B cell (primary cell): ENCODE measurements at regions not wholly inside any gene's neighbourhood (a gene's known extent, or its start where the extent isn't known, plus 50 kb on each side); places are given as distances from the start of the nearest gene placed in this dataset.
"Not testable (repeated sequence)": the region's sequence is repeated elsewhere in the genome, so short reads cannot be mapped to it uniquely, and the experiment has no call there.

Experiments
- ATAC-seq: fragments of 200-7000 bp; cut with Tn5 transposase; one replicate; pipeline ENCODE4 v1.10.0; 2021; ENCODE audit warnings: low read depth, mild to moderate bottlenecking, moderate number of reproducible peaks, moderate library complexity
- CTCF ChIA-PET: fragments of 350-600 bp; sonication (Branson Sonifier 250); formaldehyde crosslinking; loops from one replicate; lab custom pipeline; 2021; ENCODE audit warnings: antibody characterized with exemption, inconsistent platforms; lab: Charles Lee
- POLR2A ChIA-PET: fragments of 350-600 bp; sonication (Branson Sonifier 250); formaldehyde crosslinking; loops from one replicate; lab custom pipeline; 2021; ENCODE audit warnings: antibody characterized with exemption; lab: Charles Lee
- DNase-seq: peaks from one replicate; pipeline ENCODE4 v3.0.0; 2013
- H2AFZ ChIP-seq: 2 replicates; pipeline ENCODE4 v1.6.1; 2012; ENCODE audit warnings: mild to moderate bottlenecking, low read depth, low read length; ENCODE audit not compliant: insufficient read depth, poor library complexity, severe bottlenecking
- H3K27ac ChIP-seq, 2 donors: 1 replicate in 1 of 2; 2 replicates in 1 of 2; pipeline ENCODE4 v1.5.1; 2012 to 2013; ENCODE audit warnings: low read length in 2 of 2, mild to moderate bottlenecking in 2 of 2, moderate library complexity in 1 of 2
- H3K27me3 ChIP-seq, 4 experiments: fragments of 200-600 bp in 1 of 4; sonication (generic) in 1 of 4; replicated peaks in 1 of 4; 1 replicate in 2 of 4; 2 replicates in 2 of 4; pipeline versions ENCODE4 v1.6.1 to v1.7.0; 2013 to 2016; ENCODE audit warnings: low read length in 3 of 4, mild to moderate bottlenecking in 2 of 4, mixed read lengths in 1 of 4, moderate library complexity in 1 of 4; ENCODE audit not compliant: insufficient read depth in 4 of 4, control insufficient read depth in 3 of 4; ENCODE audit errors: control extremely low read depth in 1 of 4
- H3K36me3 ChIP-seq, 2 experiments: replicated peaks in 1 of 2; 1 replicate in 1 of 2; 2 replicates in 1 of 2; pipeline versions ENCODE4 v1.6.1 to v1.7.1; 2013; ENCODE audit warnings: low read length in 1 of 2; ENCODE audit not compliant: insufficient read depth in 2 of 2, control insufficient read depth in 1 of 2; ENCODE audit errors: control extremely low read depth in 1 of 2, extremely low read depth in 1 of 2
- H3K4me1 ChIP-seq, 2 donors: fragments of 200-600 bp in 1 of 2; sonication (generic) in 1 of 2; 1 replicate in 1 of 2; 2 replicates in 1 of 2; pipeline versions ENCODE4 v1.5.1 to v1.6.1; 2013 to 2017; ENCODE audit warnings: low read length in 2 of 2; ENCODE audit not compliant: control insufficient read depth in 2 of 2, insufficient read depth in 2 of 2
- H3K4me2 ChIP-seq: replicated peaks from 2 replicates; pipeline ENCODE3; 2012; ENCODE audit warnings: mild to moderate bottlenecking, low read depth, low read length; ENCODE audit not compliant: poor library complexity, severe bottlenecking
- H3K4me3 ChIP-seq, 5 experiments: fragments of 200-600 bp in 1 of 5; sonication (generic) in 1 of 5; 1 replicate in 3 of 5; 2 replicates in 2 of 5; pipeline versions ENCODE4 v1.5.1 to v1.7.0; 2011 to 2016; ENCODE audit warnings: low read length in 4 of 5, mild to moderate bottlenecking in 4 of 5, low read depth in 2 of 5, control low read depth in 1 of 5, moderate library complexity in 1 of 5; ENCODE audit not compliant: insufficient read depth in 1 of 5; ENCODE audit errors: control extremely low read depth in 1 of 5, extremely low read depth in 1 of 5
- H3K79me2 ChIP-seq: fragments of 200-600 bp; sonication (generic); one replicate; pipeline ENCODE4 v1.6.0; 2016; ENCODE audit warnings: low read length; ENCODE audit not compliant: control insufficient read depth, insufficient read depth
- H3K9ac ChIP-seq: fragments of 200-600 bp; sonication (generic); 2 replicates; pipeline ENCODE4 v1.6.1; 2017; ENCODE audit warnings: mild to moderate bottlenecking, low read length, moderate library complexity
- H3K9me3 ChIP-seq, 3 donors: one replicate each; pipeline versions ENCODE4 v1.6.1 to v1.7.1; 2013; ENCODE audit warnings: low read length in 2 of 3; ENCODE audit not compliant: control insufficient read depth in 2 of 3, insufficient read depth in 1 of 3; ENCODE audit errors: control extremely low read depth in 1 of 3
- H4K20me1 ChIP-seq: 2 replicates; pipeline ENCODE4 v1.6.0; 2012; ENCODE audit warnings: mild to moderate bottlenecking, low read length; ENCODE audit not compliant: insufficient read depth, control insufficient read depth, poor library complexity, severe bottlenecking
- H3K27ac Mint-ChIP-seq: one replicate; pipeline ENCODE4 v1.8.0; 2021; ENCODE audit warnings: mixed read lengths
- H3K27me3 Mint-ChIP-seq: one replicate; pipeline ENCODE4 v1.8.0; 2021; ENCODE audit warnings: mixed read lengths
- H3K4me1 Mint-ChIP-seq: one replicate; pipeline ENCODE4 v1.8.0; 2021; ENCODE audit warnings: mixed read lengths
- H3K4me3 Mint-ChIP-seq: one replicate; pipeline ENCODE4 v1.8.0; 2021; ENCODE audit warnings: mixed read lengths
- H3K9me3 Mint-ChIP-seq: one replicate; pipeline ENCODE4 v1.8.0; 2022; ENCODE audit warnings: mixed read lengths; ENCODE audit not compliant: insufficient read depth
- EZH2 ChIP-seq: IDR thresholded peaks from 2 replicates; pipeline ENCODE4 v1.6.1; 2012; ENCODE audit warnings: borderline replicate concordance, low read depth, mild to moderate bottlenecking, moderate library complexity, low read length; ENCODE audit not compliant: insufficient read depth, poor library complexity, severe bottlenecking
- WGBS: methylation state at CpG from one replicate; pipeline ENCODE4 v1.1.5; 2013; ENCODE audit warnings: missing lambda C conversion rate; ENCODE audit not compliant: insufficient coverage; 5-methylcytosine and 5-hydroxymethylcytosine counted together
- intact Hi-C: fragments of 100-400 bp; cut with micrococcal nuclease; formaldehyde crosslinking; loops from one replicate; pipeline ENCODE4 v1.10.0; 2022
- TF ChIP-seq, protein P1 (sequence below): fragments of 200-600 bp; IDR thresholded peaks from one replicate; pipeline ENCODE4 v1.8.0; 2022; ENCODE audit warnings: antibody characterized with exemption, mild to moderate bottlenecking

DNA sequence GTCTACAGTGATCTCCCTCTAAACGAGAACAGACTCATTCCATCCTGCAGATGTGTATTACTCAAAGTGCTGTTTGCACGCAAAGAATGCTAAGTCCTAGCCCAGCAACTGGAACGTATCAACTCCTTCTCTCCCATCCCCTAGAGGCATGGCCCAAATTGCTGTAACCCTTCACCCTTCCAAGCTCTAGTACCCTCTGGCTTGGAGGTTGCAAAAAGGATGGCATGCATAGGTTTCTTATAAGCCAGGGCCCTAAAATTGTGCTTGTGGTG, 71.5 kb upstream of the TGM3 start:
- H3K27ac Mint-ChIP-seq, result no peak overlapping the region
- Histone ChIP-seq H4K20me1 (no peaks in the 10 kb centered on the region), H3K4me1 (no peaks in the 10 kb centered on the region), H3K4me3 (no peak overlapping the region), H3K79me2 (no peaks in the 10 kb centered on the region), H2AFZ (no peak overlapping the region), H3K4me2 (no peak overlapping the region), H3K9me3 (peaks cover 0 to 5% (median 3%) of the 10 kb centered on the region in 3 donors), H3K27me3 (no peaks in the 10 kb centered on the region), H3K9ac (no peak overlapping the region), H3K27ac (no peak overlapping the region), H3K36me3 (no peaks in the 10 kb centered on the region)
- POLR2A ChIA-PET, result no interaction called here
- TF ChIP-seq, protein P1, sequence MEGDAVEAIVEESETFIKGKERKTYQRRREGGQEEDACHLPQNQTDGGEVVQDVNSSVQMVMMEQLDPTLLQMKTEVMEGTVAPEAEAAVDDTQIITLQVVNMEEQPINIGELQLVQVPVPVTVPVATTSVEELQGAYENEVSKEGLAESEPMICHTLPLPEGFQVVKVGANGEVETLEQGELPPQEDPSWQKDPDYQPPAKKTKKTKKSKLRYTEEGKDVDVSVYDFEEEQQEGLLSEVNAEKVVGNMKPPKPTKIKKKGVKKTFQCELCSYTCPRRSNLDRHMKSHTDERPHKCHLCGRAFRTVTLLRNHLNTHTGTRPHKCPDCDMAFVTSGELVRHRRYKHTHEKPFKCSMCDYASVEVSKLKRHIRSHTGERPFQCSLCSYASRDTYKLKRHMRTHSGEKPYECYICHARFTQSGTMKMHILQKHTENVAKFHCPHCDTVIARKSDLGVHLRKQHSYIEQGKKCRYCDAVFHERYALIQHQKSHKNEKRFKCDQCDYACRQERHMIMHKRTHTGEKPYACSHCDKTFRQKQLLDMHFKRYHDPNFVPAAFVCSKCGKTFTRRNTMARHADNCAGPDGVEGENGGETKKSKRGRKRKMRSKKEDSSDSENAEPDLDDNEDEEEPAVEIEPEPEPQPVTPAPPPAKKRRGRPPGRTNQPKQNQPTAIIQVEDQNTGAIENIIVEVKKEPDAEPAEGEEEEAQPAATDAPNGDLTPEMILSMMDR, result no peak
- no peak for TF ChIP-seq EZH2
- intact Hi-C loops, result no loop called here
- CTCF ChIA-PET, result interaction anchor here (1.1 kb wide), 1 partner anchor 17 kb away, joined by 3 read pairs; no protein-coding TSS in a partner anchor
- no peak for ATAC-seq
- no peak overlapping the region for H3K4me3 Mint-ChIP-seq
- H3K4me1 Mint-ChIP-seq, result no peaks in the 10 kb centered on the region
- no peak for DNase-seq
- H3K27me3 Mint-ChIP-seq, result no peaks in the 10 kb centered on the region
- no CpG with 5 or more reads among the region's 3 CpGs for WGBS
- peaks cover 5% of the 10 kb centered on the region for H3K9me3 Mint-ChIP-seq

DNA sequence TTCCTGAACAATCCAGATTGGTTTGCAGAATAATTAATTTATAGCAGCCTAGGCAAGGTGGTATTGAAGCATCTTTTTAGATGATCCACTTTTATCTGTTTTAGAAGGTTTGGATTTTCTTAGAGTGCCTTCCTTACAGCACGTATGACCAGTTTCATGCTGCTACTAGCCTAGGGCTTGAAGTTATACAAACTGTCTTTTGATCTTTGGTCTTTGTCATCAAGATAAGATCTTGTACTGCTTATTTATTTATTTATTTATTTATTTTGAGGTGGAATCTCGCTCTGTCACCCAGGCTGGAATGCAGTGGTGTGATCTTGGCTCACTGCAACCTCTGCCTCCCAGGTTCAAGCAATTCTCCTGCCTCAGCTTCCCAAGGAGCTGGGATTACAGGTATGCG, 68.5 kb upstream of the TGM3 start:
- intact Hi-C loops, H3K4me3 Mint-ChIP-seq, CTCF ChIA-PET, H4K20me1 ChIP-seq, H3K27ac Mint-ChIP-seq, ATAC-seq, H3K4me2 ChIP-seq, POLR2A ChIA-PET, H3K4me1 Mint-ChIP-seq, H2AFZ ChIP-seq, DNase-seq, H3K79me2 ChIP-seq, H3K27me3 ChIP-seq, H3K9me3 ChIP-seq, H3K36me3 ChIP-seq, H3K4me1 ChIP-seq, H3K27me3 Mint-ChIP-seq, H3K9ac ChIP-seq, H3K27ac ChIP-seq, H3K4me3 ChIP-seq, H3K9me3 Mint-ChIP-seq: not testable (repeated sequence)
- WGBS, result no CpG with 5 or more reads among the region's 3 CpGs
